Neural cell (in vitro differentiated cells): ENCODE measurements at regions not wholly inside any gene's neighbourhood (a gene's known extent, or its start where the extent isn't known, plus 50 kb on each side); places are given as distances from the start of the nearest gene placed in this dataset.

Experiments used
- EZH2 ChIP-seq: fragments of 200-600, 300-800 bp; shearing (Covaris generic), sonication (generic); IDR thresholded peaks from 2 replicates; pipeline ENCODE4 v1.6.1; 2014; ENCODE audit warnings: antibody characterized with exemption, low read length, borderline replicate concordance, mild to moderate bottlenecking; ENCODE audit not compliant: insufficient read depth, poor library complexity, severe bottlenecking
- MXI1 ChIP-seq: fragments of 450-650 bp; conservative IDR thresholded peaks from 2 replicates; pipeline ENCODE4 v1.6.1; 2014; ENCODE audit warnings: antibody characterized with exemption, mild to moderate bottlenecking; ENCODE audit not compliant: poor library complexity, severe bottlenecking
- POLR2AphosphoS5 ChIP-seq: IDR thresholded peaks from 2 replicates; pipeline ENCODE4 v1.6.1; 2012
- SMC3 ChIP-seq: fragments of 450-650 bp; conservative IDR thresholded peaks from 2 replicates; pipeline ENCODE4 v1.6.1; 2014; ENCODE audit warnings: antibody characterized with exemption, mild to moderate bottlenecking, moderate library complexity; ENCODE audit not compliant: poor library complexity
- TAF1 ChIP-seq: IDR thresholded peaks from 2 replicates; pipeline ENCODE4 v1.6.1; 2012; ENCODE audit warnings: low read depth

GRCh38 chr12:13924286-13924685, 57.1 kb downstream of the GRIN2B start:
- TF ChIP-seq MXI1 (no peak), SMC3 (no peak), TAF1 (no peak), EZH2 (no peak), POLR2AphosphoS5 (no peak)
